Smooth muscle cell (in vitro differentiated cells): ENCODE measurements at regions not wholly inside any gene's neighbourhood (a gene's known extent, or its start where the extent isn't known, plus 50 kb on each side); places are given as distances from the start of the nearest gene placed in this dataset.

ENCODE experiments used
- DNase-seq: peaks from one replicate; lab custom pipeline; 2025; ENCODE audit not compliant: unreplicated experiment; lab: John Stamatoyannopoulos, UW
- H2AFZ ChIP-seq: fragments of 200-600 bp; sonication (generic); 2 replicates; pipeline ENCODE4 v1.6.0; 2016; ENCODE audit warnings: antibody characterized with exemption, low read depth, mild to moderate bottlenecking
- H3F3A ChIP-seq: fragments of 200-600 bp; sonication (generic); 2 replicates; pipeline ENCODE4 v1.6.0; 2017; ENCODE audit warnings: antibody characterized with exemption, low read depth
- H3K27ac ChIP-seq: fragments of 200-600 bp; sonication (generic); 2 replicates; pipeline ENCODE4 v1.5.1; 2016; ENCODE audit warnings: low read depth, mild to moderate bottlenecking
- H3K27me3 ChIP-seq: fragments of 200-600 bp; sonication (generic); 2 replicates; pipeline ENCODE4 v1.6.1; 2016; ENCODE audit warnings: low read depth, mild to moderate bottlenecking
- H3K36me3 ChIP-seq: fragments of 200-600 bp; sonication (generic); 2 replicates; pipeline ENCODE4 v1.5.1; 2016; ENCODE audit warnings: low read depth
- H3K4me1 ChIP-seq: fragments of 200-600 bp; sonication (generic); 2 replicates; pipeline ENCODE4 v1.5.1; 2016; ENCODE audit warnings: low read depth
- H3K4me2 ChIP-seq: fragments of 200-600 bp; sonication (generic); 2 replicates; pipeline ENCODE4 v1.6.0; 2016; ENCODE audit warnings: mild to moderate bottlenecking
- H3K4me3 ChIP-seq: fragments of 200-600 bp; sonication (generic); 2 replicates; pipeline ENCODE4 v1.5.1; 2016; ENCODE audit warnings: mild to moderate bottlenecking
- H3K79me2 ChIP-seq: fragments of 200-600 bp; sonication (generic); 2 replicates; pipeline ENCODE4 v1.6.0; 2016; ENCODE audit warnings: low read depth, mild to moderate bottlenecking
- H3K9ac ChIP-seq: fragments of 200-600 bp; sonication (generic); 2 replicates; pipeline ENCODE4 v1.6.0; 2016; ENCODE audit warnings: low read depth
- H3K9me3 ChIP-seq: fragments of 200-600 bp; sonication (generic); replicated peaks from 2 replicates; pipeline ENCODE4 v1.5.1; 2016; ENCODE audit warnings: low read depth
- H4K20me1 ChIP-seq: fragments of 200-600 bp; sonication (generic); 2 replicates; pipeline ENCODE4 v1.6.0; 2016; ENCODE audit warnings: low read depth
- CTCF ChIP-seq: fragments of 200-600 bp; sonication (generic); IDR thresholded peaks from 2 replicates; pipeline ENCODE4 v1.5.1; 2017; ENCODE audit warnings: borderline replicate concordance, mild to moderate bottlenecking, antibody characterized with exemption; ENCODE audit not compliant: insufficient read depth, poor library complexity, severe bottlenecking
- WGBS: methylation state at CpG from one replicate; pipeline ENCODE4 v1.1.7; 2016; ENCODE audit warnings: low lambda C conversion rate; 5-methylcytosine and 5-hydroxymethylcytosine counted together

GRCh38 chr3:187456250-187456649, 88.1 kb downstream of the RTP4 start:
- Histone ChIP-seq H3F3A (no peaks in the 10 kb centered on the region), H3K4me3 (no peak overlapping the region), H3K4me2 (no peak overlapping the region), H3K27me3 (no peaks in the 10 kb centered on the region), H3K9me3 (no peaks in the 10 kb centered on the region), H3K4me1 (no peaks in the 10 kb centered on the region), H3K79me2 (no peaks in the 10 kb centered on the region), H3K9ac (no peak overlapping the region), H3K36me3 (no peaks in the 10 kb centered on the region), H2AFZ (no peak overlapping the region), H3K27ac (no peak overlapping the region), H4K20me1 (no peaks in the 10 kb centered on the region)
- WGBS, result 38% methylated on average over 1 of the region's 1 CpG
- TF ChIP-seq CTCF, result no peak
- DNase-seq, result no peak

DNA sequence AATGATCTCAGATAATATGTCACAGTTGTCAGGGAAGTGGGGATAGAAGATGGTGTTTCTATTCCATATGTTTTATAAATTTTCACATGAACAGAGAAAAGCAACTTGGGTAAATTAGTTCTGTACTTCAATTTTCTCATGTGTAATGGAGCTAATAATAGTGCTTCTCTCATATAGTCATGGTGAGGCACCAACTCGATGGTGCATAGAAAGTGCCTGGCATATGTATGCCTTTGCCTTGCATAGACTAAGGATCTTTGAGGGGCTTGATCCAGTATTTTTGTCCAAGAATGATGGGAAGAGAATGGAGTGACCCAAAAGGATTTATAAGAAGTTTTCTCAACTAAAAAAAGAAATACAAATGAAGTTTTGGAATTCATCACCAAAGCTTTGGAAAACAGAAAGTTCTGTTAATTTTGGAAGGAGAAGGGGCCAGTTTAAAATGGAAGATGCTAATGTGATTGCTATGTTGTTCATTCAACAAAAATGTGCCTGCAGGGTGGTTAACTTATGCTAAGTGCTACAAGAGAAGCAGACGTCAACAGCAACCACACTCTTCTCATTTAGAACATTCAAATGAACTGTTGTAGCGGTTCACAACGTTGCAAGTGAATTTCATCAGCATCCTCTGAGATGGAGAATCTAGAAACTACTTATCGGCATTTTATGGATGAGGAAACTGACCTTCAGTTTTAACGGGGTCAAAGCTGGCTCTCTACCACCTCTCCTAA, 86.1 kb downstream of the RTP4 start:
- no peaks in the 10 kb centered on the region for H3F3A ChIP-seq
- no peak for TF ChIP-seq CTCF
- no peak overlapping the region for H3K4me3 ChIP-seq
- no peak overlapping the region for H3K9ac ChIP-seq
- DNase-seq, result no peak
- no peaks in the 10 kb centered on the region for H4K20me1 ChIP-seq
- no peaks in the 10 kb centered on the region for H3K36me3 ChIP-seq
- H3K4me2 ChIP-seq, result no peak overlapping the region
- H3K4me1 ChIP-seq, result no peaks in the 10 kb centered on the region
- no peak overlapping the region for H3K27ac ChIP-seq
- WGBS, result 57% methylated on average over 6 of the region's 6 CpGs
- no peaks in the 10 kb centered on the region for H3K79me2 ChIP-seq
- no peaks in the 10 kb centered on the region for H3K27me3 ChIP-seq
- H2AFZ ChIP-seq, result no peak overlapping the region
- no peaks in the 10 kb centered on the region for H3K9me3 ChIP-seq

DNA sequence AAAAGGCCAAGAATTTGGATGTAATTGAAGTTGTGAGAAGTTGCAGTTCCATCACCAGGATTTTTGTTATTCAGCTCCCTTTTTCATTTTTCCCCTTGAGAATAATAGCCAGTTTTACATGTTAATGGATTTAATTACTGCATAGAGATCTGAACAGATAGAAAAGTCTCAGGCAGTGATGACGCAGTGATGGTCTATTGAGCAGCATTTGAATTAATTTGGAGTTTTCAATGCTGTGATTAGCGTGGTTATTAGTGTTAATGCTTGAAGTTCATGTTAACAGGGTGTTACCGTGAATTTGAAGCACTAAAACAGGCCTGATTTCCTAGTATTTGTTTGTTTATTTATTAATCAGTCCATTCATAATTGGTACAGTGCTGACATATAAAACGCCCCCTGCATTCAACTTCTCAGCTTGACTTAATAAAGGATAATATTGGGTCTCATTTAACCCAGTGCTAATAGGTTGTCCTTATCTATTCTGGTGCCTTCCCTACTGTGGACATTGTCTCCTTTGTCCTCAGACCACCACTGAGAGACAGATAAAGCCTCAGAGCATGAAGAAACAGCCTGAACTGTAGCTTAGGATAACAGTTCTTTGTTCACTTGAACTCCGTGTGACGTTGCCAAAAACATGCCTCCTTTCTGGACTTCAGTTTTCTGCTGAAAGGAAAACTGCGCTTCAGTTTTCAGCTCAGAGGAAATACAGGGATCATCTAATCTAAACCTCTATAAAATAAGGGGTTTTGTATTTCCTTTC, 82.4 kb downstream of the RTP4 start:
- no peak for DNase-seq
- Histone ChIP-seq H3K9me3 (no peaks in the 10 kb centered on the region), H3K4me1 (peaks cover 3% of the 10 kb centered on the region), H3K4me3 (no peak overlapping the region), H2AFZ (no peak overlapping the region), H3K79me2 (no peaks in the 10 kb centered on the region), H3K27me3 (no peaks in the 10 kb centered on the region), H3K36me3 (no peaks in the 10 kb centered on the region), H3K27ac (no peak overlapping the region), H3F3A (no peaks in the 10 kb centered on the region), H4K20me1 (no peaks in the 10 kb centered on the region), H3K4me2 (no peak overlapping the region), H3K9ac (no peak overlapping the region)
- 63% methylated on average over 7 of the region's 7 CpGs for WGBS
- TF ChIP-seq CTCF, result no peak
